T-helper 9 cell (primary cell): ENCODE measurements at regions not wholly inside any gene's neighbourhood (a gene's known extent, or its start where the extent isn't known, plus 50 kb on each side); places are given as distances from the start of the nearest gene placed in this dataset.

Experiments
- DNase-seq: peaks from one replicate; pipeline ENCODE4 v3.0.0-alpha.2; 2020

DNA sequence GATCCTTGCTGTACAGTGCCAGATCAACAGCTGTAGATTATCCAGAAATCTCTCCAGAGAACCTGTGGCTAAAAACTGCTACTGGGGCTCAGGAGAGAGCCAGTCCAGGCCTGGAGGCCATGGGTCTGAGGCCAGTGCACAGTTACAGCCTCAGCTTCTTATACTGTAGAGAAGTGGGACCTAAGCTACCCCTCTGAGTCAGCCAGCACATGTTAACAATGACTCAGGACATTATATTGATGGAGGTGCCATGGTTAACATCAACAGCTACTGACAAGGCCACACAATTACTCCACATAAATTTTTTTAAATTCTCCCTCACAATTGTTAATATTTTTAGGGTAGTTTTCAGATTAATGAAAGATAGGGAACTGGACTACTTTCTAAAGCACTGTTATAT is 138.5 kb downstream of the RBM26 start:
- no peak for DNase-seq

DNA sequence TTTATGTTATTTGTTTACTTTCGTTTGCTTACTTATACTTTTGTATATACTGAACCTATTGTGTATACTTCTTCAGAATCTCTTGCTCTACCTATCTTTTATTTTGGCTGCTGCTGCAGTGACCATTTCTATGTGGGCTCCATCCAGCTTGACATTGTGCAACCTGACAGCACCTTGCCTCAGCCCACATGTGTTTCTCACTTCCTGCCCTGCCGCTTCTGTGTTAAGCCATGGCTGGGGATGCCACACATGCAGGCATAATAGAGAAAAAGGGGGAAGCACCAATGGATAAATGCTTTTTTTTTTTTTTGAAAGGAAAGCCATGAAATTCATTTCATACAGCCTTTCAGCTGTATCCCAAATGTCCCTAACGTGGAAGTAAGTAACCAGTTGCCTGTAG is 147.6 kb downstream of the RBM26 start:
- DNase-seq, result no peak

DNA sequence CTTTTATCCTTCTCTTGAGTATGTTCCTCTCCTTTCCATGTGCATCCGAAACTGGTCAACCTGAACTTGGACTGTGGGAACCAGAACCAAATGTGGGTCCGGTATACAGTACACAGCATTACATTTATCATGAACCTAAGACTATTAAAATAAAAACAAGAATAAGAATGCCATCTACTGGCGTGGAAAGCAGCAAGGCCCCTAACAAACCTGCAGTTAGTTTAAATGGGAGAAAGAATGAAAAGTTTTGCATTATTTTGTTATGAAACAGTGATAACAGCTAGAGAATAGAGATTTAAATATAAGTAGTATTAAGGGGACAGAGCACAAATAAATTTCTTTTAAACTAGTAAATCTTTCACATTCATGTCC is 159.5 kb downstream of the RBM26 start:
- DNase-seq, result no peak

DNA sequence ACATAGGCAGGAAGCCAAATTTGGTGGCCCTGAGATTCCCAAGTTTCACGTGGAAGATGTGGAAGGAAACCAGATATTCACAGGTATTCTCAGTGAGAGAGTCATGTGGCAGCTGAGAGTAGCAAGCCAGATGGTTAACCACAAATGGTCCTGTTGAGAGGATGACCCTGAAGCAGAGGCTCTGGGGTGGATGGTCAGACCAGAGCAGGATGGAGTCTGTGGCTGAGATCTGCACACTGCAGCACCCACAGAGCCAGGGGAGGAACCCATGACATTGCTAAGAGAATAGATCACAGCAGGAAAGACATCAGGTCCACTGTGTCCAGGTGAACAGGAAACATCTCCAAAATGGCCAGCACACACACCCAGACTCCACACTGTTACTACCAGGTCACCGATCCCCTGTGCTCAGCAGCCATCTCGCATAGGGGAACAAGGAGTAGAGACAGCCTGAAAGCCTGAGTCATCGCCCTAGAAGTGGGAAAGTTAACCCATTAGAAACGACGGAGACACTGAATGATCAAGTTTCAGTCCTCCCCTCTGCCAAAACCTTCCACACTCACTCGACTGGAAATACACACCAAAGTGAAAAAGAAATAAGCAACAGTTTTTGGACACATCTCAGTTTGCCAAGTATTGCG is 160.0 kb downstream of the RBM26 start:
- no peak for DNase-seq

DNA sequence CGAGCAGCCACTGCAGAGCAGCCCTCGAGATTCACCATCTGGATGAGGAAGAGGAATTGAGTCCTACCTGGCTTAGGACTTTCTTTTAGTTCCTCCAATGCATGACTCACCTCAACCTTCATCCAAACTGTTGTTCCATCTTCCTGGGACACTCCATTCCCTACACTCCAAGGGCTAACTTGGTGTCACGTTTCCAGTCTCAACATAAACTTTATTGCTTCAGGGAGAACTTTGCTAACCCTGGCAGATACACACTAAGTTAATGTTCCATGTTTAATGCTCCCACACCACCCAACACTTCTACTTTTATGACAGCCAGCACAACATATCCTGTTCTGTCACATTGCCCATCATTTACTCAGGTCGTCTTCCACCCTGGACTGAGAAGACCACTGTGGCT is 164.4 kb downstream of the RBM26 start:
- no peak for DNase-seq

DNA sequence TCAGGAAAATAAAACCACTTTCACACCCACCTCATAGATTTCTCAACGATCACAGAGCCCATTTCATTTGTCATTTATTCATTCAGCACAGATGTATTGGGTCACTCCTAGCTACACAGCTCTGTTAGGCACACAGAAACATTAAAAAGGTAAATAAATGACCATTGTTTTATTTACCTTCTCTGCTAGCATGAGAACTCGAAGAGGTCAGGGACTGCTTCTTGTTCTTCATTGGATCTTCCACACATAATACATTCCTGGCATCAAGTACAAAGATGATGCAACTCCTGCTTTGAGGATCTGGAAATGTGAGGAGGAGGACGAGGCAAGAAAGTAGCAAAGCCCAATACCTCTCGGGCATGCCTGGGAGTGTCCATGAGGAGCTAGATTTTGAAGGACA is 168.1 kb downstream of the RBM26 start:
- DNase-seq, result no peak

DNA sequence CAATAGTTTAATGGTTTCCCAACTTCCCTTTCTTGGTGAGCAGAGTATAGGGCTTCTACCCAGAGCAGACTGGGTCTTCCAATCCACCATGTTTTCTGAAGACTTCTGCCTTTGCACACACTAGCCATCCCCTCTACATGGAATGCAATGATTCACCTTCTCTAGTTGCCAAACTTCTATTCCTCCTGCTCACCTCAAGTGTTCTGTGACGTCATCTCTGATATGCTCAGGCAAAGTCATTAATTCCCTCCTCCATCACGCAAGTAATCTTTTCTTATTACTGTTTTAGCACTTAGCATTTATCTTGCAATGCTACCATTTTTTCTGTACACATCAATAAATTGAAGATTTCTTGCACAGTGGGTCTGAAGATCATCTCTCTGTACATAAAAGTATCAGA is 174.2 kb downstream of the RBM26 start:
- DNase-seq, result no peak

DNA sequence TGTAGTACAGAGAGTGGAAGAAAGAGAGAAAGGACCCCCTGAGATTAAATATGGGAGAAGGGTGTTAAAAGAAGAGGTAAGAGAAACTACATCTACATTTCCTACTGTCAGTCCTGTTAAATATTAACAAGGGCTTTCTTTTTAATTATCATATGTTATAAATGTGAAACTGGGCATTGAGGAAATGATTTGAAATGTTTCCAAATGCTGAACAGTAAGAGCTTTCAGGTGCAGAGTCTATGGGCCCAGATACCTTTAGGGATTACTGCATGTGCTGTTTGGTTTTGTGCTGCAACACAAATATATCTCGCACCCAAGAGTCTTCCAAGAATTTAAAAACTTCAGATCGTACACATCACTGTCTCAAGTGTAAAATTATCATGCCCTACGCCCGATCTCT is 176.3 kb downstream of the RBM26 start:
- DNase-seq, result no peak

DNA sequence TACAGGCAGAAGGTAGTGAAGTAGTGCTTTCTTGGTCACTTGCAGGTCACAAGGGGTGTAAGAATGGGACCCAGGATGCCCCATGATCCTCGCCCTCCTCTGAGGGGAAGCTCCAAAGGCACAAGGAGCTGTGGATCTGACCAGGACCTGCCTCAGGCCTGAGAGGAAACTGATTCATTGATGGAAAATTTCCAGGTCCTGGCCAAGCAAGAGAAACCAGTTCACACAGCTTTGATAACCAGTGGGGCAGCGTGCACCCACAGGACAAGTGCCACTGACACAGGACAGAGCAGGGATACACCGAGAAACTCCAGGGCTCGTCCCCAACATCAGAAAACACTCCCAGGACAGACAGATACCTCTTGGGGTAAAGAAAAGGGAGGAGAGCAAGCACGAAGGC is 177.1 kb downstream of the RBM26 start:
- no peak for DNase-seq

DNA sequence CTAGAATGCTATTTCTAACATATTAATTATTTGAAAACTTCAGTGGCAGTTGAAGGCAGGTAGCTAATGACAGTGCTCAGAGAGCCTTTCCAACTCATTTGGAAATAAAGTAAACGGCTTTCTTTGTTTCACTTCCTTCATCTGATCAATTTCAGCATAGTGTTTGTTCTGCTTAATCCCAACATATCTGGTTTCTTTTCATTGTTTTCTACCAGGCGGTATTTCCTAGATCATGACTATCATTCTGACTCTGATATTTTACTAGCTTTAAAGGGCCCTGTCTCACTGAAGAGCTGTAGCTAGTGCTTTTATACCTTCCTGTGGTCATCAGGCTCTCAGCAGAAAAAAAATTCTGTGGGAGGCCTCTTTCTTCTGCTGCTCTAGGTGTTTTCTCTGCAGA is 178.6 kb downstream of the RBM26 start:
- DNase-seq, result no peak

DNA sequence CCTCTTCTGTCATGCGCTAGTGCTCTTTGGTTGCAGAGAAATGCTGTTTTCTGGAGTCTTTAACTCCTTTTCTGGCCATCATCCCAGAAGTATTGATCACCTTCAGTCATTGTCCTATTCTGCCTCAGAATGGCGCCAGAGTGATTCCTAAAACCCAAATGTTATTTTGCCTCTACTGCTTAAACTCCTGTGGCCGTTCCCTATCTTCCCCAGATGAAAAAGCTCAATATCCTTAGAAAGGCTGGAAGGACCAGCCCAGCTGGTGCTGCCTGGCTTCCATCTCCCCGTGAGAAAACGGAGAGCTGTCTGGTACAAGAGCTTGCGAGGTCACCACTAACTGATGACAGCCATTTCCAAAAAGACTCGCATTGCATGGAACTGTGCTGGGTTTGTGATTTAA is 179.1 kb downstream of the RBM26 start:
- DNase-seq, result no peak

DNA sequence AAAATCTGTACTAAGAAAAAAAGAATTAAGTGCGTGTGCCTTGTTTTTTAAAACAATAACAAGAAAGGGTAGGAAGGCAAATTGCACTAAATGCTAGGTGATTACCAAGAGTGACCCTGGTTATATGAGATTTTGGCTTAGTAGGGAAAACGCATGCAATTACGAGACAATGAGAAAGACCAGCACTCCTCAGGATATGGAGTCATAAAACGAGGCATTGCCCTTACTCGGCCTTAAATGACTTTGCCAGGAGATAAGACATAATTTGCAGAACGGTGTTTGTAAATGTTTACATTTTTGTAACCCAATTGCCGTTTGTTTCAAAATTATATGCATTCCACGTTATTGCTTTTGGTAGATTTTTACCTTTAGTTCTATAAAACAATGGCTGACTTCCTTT is 179.8 kb downstream of the RBM26 start:
- no peak for DNase-seq

DNA sequence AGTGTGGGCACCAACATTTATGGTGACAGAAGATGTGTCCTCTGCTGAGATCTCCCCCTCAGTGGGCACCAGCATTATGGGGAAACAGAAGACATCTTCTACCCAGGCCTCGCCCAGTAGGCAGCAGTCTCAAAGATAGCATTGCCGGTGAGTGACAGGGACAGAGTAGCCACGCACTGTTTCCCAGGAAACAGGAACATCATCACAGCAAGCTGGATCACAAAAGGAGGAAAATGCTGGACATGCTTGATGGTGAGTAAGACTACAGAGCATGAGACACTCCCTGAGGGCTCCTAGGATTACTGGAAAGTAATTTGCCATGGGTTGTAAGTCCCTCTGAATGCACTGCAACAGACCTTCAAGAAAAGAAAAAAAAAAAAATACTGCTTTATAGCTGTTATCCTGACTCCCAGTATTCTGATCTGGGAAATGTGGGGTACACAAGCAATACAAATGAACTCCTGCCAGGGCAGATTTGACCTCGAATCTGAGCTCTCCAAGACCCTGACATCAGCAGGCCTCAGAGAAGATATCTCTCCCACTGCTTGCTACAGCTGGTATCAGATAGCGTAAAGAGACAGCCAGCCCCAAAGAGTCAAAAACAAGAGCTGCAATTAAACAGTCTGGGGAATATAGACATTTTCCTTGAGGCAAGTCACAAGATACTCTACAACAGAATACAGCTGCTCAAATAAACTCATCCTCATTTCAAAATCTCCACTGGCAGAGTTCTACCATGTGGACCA is 180.4 kb downstream of the RBM26 start:
- DNase-seq, result no peak

DNA sequence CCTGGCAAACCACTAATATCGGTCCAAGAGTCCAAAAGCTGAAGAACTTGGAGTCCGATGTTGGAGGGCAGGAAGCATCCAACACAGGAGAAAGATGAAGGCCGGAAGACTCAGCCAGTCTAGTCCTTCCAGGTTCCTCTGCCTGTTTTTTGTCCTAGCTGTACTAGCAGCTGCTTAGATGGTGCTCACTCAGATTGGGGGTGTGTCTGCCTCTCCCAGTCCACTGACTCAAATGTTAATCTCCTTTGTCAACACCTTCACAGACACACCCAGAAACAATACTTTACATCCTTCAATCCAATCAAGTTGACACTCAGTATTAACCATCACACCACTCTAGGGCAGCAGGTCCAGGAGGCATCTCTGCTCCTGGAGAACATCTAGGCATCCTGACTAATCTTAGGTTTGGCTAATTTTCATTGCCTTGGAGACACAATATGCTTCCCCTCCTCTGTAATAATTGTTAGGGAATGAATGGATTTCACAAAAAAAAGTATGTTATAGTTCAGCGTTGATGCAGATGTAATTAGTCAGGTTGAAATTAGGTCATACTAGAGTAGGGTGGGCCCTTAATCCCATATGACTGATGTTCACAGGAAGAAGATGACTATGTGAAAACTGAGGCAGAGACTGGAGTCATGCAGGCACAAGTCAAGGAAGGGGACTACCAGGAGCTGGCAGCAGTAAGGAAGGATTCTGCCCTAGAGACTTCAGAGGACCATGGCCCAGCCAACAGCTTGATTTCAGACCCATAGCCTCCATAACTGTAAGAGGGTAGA is 183.4 kb downstream of the RBM26 start:
- no peak for DNase-seq

DNA sequence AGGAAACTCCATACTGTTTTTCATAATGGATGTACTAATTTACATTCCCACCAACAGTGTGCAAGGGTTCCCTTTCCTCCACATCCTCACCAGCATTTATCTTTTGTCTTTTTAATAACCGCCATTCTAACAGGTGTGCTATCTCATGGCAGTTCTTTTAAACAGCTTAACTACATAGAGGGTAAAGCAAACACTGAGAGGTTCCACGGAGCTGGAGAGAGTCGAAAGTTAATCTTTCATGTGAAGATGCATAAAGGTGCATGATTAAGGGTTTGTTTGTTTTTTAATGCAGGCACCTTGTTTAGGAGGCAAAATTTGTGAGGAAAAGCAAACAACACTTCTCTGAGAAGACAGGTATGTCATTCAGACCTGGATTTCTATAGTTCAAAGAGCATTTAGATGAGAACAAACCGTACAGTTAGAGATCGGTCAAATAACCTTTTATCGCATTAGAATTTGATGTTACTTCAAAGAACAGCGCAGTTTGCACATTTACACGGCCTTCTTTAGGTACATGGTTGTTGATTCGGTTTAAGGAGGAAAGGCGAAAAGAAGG is 193.9 kb downstream of the RBM26 start:
- no peak for DNase-seq

DNA sequence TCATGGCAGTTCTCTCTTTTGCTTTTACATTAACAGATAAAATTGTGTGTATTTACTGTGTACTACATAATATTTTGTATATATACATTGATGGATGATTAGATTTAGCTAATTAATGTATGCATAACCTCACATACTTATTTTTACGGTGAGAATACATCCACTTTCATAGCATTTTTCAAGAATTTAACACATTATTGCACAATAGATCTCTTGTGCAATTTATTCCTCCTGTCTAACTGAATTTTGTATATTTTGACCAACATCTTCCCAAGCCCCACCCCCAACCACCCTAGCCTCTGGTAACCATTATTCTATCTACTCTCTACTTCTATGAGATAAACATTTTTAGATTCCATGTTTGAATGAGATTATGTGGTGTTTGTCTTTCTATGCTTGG is 194.7 kb downstream of the RBM26 start:
- no peak for DNase-seq

DNA sequence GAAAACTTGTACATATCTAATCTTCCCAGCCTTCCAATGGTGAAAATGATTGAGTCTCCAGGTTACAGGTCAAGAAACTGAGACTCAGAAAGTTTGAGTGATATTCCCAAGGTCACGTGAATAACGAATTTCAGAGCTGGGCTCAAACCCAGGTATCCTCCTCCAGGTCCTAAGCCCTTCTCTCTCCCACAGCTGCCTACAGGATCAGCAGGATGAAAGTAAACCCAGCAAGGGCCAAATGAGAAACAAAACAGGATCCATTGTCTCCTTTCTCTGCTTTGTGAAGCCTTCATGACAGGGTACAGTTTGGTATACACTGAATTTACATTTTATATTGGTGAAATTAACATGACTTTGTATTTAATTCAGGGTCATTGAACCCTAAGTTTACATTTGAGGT is 208.1 kb downstream of the RBM26 start:
- DNase-seq, result no peak

DNA sequence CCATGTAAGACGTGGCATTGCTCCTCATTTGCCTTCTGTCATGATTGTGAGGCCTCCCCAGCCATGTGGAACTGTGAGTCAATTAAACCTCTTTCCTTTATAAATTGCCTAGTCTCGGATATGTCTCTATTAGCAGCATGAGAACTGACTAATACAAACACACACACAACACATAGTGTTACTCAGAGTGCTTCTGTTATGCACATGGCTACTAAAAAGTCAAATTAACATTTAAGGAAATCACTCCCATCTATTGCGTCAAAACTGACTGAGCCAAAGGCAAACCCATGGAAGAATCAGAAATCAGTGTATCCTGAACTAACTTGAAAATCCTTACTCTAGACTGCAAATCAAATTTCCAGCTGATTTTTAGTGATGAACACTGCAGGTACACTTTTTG is 209.2 kb downstream of the RBM26 start:
- no peak for DNase-seq

DNA sequence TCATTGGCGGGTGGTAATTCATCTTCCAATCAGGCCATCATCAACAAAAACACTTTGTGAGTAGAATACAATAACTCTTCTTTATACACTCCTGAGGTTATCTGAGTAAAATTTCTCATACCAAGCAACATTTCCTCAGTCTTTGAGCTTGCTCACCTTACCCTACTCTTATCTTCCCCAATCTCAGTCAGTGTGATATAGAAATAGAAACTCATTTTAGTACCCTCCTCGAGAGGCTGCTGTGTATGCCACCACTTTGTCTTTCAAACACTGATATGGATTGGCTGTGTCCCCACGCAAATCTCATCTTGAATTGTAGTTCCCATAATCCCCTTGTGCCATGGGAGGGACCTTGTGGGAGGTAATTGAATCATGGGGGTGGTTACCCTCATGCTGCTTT is 209.7 kb downstream of the RBM26 start:
- no peak for DNase-seq

DNA sequence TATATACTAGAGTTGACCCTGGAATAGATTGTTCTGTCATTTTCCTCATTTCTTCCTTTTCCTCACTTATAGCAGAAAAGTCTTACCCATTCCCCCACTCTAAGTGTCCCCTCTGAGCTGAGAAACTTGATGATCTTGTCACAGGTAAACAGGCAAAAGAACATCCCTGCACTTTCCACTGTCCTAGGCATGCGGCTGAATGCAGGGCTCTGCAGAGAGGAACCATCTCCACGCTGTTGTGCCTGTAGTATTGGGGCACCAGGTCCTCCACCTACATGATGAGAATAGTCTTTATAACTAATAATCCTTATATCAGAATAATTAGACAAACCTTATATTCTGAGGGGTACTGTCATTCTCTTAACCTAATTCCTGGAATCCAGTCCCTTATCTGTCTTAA is 211.3 kb downstream of the RBM26 start:
- no peak for DNase-seq

DNA sequence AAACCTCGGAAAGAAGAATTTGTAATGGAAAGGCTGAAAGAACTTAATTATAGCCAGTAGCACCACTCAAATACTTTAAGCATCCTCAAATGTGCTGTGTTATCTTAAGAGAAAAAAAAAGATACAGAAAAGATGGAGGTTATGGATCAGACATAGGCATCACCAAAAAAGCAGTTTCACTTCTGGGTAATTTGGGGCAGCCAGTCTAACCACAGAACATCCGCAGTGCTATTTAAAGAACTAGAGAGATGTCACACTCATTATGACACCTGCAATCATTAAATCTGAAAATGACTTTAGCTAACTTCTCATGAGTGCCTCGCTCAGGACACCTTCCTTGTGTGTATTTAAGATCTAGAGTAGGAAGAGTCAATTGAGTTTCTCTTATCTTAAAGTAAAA is 211.8 kb downstream of the RBM26 start:
- DNase-seq, result peak; percentile 6

DNA sequence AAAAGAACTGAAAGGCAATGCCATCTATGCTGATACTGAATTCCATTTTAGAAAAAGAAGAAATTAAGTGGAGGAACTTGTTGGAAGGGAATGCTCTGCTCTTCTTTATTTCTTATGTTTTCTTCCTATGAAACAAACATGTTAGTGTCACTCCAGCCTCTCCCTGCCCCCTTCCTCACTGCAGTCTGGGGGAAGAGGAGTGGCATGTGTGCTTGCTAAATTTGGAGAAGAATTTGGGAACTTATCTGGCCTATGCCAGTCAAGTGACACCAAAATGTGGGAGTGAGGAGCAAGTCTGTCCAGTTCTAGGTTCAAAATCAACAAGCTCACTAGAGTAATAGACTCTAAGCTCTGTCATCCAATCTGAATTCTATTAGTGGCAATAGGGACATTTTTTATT is 214.6 kb downstream of the RBM26 start:
- DNase-seq, result no peak

DNA sequence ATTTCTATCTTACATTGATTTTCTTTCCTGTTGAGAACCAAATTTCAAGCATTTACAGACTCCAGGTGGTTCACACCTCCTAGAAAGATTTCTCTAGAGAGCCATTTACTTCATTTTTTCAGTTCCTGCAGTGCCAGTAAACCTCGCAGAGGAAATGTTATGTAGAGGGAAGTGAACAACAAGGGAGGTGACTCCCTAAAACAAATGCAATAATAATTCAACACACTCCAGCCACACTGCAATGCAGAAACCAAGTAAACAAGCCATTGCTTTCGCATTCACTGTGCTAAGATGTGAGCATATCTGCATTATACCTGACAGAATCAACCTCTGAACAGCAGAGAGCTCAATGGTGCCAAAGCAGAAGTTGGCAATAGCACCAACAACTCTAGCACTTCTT is 215.1 kb downstream of the RBM26 start:
- no peak for DNase-seq
